ENCODE measurements at regions not wholly inside any gene's neighbourhood (a gene's known extent, or its start where the extent isn't known, plus 50 kb on each side); places are given as distances from the start of the nearest gene placed in this dataset.

DNA sequence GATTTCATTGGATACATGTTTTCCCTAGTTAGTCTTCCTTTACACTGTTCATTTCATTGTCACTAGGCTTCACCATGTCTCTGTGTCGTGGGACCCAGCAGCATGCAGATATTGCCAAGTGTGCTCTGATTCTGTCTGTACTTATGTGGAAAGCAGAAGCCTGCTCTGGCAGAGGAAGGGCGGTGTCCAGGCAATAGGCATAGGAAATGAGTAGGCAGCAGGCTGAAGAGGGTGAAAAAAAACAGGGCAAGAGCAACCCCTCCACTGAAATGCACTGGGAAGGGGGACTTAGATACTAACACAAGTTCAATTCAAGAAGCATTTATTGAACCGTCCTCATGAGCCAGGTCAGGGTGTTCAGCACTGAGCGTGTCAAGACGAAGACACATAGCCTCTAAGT, 85.2 kb upstream of the VAV3 start:
- DNase-seq, result no peak

DNA sequence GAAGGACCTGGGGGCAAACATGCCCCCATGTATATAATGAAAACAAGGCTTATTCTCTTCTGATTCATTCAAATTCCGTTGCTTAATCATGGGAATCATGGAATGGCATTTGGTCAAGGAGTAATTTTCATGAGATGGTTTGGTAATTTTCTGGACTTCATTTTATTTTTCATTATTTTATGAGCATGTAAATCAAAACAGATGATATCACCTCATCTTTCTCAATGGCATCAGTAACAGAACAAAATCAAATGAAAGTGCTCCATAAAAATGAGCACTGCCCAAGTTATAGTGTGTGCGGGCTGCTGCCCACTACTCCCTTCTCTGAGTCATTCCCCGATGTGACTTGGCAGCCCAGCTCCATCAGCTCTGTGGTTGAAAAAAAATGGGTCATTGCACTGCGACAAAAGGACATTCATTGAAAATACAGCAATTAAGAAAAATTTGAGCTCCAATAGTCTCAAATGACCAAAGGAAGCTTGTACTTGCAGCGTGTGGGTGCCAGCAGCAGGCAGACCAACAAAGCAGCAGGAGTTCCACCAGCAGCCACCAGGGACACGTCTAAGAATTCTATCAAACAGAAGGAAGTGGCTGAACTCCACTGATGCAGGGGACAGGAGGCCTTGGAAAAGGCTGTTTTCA, 84.3 kb upstream of the VAV3 start:
- DNase-seq, result no peak

DNA sequence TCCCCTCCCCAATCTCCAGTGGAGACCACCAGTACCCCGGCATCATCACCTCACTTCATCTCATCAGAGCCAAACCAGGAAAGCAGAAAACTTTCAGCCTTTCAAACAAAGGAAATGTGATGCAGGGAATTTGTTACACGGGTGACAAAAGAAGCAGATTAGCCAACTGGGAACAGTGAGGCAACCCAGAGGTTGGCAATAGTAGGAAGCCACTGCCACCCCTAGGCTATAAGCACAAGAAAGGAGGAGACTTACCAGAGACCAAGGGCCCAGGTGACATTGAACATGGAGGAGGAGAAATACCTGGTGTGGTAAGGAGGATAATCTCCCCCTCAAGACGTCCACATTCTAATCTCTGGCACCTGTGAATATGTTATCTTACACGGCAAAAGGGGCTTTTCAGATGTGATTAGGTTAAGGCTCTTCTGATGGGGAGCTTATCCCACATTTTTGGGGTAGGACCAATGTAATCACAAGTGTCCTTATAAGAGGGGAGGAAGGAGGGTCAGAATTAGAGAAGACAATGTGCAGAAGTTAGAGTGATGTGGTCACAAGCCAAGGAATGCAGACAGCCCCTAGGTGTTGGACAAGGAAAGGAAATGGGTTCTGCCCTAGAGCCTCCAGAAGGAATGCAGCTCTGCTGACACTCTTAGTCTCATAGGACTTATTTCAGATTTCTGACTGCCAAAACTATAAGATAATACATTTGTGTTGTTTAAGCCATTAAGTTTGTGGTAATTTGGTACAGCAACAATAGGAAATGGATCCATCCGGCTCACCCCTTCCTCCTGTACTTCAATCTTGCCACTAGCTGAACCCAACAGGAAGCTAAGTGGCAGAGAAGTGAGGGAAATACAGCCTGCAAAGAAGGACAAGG, 83.6 kb upstream of the VAV3 start:
- DNase-seq, result no peak

DNA sequence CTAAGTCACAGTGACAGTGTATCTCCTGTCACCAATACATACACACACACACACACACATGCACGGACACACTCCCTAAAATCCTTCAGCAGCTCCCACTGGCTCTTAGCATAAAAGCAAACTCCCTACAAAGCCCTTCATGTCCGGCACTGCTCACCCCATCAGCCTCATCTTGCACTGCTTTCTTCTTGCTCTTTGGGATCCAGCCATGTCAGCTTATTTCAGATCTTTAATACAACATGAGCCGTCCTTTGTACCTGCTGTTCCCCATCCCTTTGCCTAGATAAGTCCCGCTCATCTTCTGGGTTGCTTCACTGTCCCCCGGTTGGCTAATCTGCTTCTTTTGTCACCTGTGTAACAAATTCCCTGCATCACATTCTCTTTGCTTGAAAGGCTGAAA, 82.1 kb upstream of the VAV3 start:
- no peak for DNase-seq

DNA sequence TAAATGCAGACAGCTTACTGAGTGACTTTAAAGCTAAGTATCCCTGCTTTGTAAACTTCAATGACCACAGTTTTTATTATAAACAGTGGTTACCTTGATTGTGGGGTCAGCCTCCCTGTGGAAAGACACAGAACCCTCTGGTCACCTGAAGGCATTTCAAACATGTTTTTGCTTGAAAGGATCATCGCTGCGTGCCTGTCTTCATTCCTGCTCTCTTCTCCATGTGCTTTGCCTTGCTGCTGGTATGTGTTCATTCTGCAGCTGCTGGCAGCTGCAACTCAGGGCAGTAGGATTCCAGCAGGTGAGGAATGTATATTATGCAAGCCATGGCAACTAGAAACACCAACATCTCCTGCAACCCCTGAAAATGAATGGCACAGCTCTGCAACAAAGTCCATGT, 81.0 kb upstream of the VAV3 start:
- no peak for DNase-seq

DNA sequence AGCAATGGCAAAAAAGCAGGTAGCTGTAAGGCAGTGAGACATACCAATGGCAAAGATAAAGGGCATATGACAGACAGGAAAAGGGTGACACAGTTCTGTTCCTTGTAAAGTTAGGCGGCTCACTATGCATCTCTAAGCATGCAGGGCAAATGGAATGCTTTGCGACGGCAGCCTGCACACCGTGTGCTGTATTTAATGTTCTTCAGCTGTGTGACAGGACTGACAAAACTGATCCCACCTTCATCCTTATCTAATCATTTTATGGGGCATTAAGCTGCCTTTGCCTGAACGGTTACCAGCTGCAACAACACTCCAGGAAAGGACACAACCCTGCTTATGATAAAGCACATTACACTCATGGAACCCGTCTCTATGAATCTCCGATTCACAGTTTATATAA, 80.5 kb upstream of the VAV3 start:
- no peak for DNase-seq

DNA sequence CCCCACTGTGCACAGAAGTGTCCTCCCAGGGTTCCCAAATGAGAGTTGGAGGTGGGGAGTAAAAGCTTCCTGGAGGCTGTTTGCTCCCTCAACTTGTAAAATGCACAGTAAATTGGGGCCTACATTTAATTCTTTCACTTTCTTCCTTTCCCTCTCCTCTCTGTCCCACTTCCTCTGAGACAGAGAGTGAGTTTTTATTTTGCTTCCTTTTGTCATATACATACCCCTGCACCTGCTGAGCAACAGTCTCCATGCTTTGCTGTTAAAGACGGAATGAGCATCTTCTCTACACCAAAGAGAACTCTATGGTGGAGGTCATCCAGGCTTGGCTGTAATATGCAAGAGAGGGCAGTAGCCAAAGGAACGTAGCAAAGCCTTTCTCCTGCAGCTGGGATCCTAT, 79.3 kb upstream of the VAV3 start:
- no peak for DNase-seq

DNA sequence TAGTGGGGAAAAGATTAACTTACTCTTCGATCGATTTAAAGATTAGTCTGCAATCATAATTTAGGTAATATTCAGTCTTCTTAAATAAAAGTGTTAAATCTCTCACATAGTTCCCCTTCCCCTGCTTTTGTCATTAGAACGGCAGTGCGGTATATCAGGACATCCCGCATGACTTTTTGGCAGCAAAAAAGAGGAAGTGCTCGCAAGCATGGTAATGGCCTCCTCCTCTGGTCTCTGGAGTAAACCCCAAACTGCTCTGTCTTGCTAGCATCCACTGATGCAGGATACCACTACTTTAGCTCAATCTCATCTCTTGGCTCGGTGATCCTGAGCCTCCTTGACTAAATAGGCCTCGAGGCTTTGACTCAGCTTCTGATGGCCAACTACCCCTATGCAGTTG, 78.7 kb upstream of the VAV3 start:
- no peak for DNase-seq

DNA sequence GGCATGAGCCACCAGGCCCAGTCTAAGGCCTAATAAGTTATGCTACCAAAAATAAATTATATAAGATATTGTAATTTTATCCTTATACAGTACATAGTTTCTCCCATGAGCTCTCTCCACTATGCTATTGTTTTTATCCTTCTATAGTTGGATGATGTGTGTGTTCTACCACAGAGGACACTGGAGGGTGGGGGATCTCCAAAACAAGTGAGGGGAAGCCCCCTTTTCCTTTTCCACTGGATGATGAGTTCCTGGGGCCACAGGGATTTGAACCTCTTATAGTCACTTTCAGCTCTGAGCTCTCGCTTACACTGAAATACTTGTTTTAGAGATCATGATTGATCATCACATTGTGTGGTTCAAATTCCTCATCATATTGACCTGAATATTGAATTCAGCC, 77.6 kb upstream of the VAV3 start:
- DNase-seq, result no peak

DNA sequence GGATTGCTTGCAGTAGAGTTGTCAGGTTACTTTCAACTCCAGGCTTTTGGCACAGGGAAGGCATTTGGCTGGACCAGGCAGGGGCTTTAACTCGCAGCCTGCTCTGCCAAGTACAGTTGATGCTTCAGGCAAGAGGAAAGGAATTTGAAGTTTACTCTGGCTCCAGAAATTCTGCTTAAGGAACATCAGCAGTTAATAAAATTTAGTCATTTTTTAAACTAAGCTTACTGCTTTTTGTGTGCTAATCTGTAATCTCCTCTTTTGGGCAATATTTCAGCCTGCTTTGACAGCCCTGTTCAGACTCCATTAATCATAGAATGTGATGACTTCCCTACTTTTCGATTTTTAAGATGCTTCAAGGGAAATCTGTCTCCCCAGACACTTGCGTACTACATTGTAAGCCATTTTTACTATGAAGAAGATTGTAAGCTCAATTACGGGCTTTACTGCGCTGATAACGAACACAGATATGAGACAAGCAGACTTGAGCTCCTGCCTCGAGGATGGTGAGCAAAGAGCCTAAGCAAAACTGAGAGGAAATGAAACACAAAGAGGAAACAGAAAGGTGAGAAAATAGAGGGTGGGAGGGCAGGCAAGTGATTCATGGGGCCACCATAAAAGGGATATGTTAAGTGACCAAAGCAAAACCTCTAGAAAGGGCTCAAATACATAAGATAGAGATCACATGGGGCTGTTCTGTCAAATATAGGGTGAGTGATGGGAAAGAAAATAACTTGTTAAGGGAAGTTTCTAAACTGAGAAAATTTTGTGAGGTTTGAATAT, 76.6 kb upstream of the VAV3 start:
- no peak for DNase-seq

DNA sequence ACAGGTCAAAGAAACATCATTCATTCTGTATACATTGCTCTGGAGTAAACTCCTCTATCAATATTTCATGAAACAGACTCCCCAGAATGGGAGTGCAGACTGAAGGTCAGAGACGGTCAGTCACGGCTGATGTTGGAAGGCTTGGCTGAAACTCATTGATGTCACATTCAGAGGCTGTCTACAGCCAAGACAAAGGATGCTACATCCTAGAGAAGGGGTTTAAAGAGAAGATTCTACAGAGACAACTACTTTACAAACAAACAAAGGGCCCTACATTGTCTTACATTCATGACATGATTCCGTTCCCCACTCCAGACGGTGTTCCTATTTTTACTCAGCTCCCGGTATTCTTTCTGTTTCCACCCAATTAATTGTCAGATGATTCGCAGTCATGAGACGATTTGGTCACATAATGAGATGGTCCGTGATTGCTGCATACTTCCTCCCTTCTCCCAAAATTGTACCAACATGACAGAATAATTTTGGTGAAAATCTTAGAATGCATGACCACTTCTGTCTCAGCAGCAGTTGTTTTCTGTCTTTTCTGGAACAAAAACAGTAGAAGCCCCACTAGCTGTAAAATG, 73.8 kb upstream of the VAV3 start:
- no peak for DNase-seq

DNA sequence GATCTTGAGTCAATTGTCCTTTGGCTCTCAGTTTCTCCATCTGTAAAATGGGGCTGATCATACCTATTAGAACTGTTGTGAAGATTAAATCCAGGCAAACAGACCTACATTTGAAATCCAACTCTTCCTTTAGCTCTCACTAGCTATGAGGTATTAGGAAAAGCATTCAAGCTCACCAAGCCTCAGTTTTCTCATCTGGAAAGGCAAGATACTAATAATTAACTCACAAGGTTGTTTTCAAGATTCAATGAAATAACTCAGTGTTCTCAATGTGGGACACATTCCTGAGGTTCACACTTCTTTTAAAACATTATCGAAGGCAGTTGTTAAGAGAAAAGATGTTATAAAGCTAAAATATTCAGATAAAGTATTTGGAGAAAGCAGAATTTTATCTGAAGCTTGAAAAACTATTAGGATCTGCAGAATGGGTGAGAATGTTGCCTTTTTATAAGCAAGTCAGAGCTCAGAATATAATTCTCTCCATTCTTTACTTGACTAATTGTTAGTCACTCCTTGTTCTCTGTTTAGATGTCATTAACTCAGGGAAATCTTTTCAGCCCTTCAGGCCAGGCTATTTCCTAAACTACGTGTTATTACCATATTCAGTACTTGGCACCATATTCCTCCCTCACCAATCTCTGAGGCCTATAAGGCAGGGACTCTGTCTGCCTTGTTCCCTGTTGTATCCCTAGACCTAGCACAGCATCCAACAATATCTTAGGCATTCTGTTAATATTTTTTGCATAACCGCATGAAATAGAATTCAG, 72.0 kb upstream of the VAV3 start:
- DNase-seq, result no peak

DNA sequence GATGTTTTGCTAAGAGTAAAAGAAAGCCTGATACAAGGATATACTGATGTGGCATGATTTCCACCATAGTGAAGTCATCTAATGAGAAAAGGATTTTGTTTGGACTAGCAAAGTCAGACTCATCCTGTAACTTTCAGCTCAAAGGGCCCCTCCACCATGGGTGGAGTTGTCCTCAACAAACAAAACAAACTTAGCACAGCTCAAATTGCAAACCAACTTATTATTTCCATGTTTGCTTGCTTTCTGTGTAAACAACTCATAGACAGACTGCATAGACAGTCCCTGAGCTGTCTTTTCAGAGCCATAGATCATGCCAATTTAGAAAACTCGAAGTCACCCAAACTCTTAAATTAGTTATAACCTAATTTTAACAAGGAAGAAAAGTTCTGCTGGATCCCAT, 69.4 kb upstream of the VAV3 start:
- DNase-seq, result no peak

DNA sequence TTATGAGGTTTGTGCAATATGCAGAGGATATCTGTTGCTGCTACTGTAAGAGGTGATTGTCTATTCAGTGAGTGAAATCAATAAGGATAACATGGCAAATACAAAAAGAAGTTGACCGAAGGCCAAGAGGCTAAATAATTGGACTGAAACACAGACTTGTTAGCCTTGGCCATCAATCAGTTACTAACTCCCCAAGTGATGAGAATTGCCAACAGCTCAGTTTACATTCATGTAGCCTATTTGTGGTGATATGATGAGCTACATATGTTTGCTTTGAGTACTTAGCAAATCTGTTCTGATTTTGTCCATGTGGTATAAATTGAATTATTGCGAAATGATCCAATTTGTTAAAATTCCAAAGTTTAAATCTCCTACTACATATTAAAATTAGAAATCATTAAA, 68.6 kb upstream of the VAV3 start:
- no peak for DNase-seq

DNA sequence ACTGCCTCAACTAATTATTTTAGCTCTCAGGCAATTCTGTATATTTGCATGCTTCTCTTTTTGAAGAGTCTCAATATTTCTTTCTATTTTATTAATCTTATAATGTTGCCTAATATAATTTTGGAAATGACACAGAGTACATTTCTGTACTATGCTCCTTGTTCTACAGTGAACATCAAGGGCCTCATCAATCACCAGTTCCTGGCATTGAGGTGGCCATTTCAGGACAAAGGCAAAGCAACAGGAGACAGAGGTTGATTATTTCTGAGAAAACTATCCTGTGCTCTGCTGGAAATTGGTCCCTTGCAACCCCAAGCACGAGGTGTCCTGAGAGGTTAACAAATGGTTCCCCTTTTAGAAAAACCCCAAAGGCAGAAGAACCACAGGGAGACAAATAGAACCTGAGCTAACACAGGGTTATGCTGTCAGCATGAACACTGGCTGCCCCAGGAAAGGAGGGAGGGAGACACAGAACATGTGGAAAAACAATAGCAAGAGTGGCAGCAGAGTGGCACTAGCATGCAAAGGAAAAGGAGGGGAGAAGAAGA, 63.9 kb upstream of the VAV3 start:
- no peak for DNase-seq

DNA sequence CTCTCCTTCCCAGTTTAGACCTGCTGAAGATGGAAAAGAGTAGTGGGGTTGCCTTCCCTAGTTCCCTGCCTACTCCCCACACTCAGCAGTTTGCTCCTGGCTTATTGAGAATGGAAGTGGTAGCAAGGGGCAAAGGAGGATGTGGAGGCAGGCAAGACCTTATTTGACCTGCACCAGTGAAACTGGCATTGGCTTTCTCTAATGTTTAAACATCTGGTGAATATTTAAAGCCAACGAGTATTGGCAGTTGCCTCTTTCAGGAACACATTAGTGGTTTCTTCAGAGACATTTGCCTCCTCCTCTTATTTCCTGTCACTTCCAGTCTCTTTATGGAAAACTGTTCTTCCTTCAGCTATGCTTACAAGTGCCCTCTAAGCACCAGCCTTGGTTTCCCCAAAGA, 62.4 kb upstream of the VAV3 start:
- no peak for DNase-seq

DNA sequence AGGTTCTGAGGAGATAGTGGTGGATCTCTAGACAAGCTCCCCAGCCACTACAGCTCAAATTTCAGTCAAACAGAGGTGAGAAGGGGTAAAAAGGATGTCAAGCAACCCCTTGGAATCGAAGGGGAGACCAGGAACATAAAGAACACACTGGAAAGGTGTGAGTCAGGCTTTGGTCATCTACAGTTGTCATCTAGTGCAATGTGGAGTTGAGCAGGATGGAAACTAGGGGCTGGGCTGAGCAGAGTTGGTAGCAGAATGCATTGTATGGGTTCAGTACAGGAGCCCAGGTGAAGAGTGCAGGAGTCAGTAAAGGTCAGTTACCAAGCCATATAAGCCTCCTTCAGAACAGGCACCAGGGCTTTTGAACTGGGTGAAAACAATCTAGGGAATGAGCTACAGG, 52.7 kb upstream of the VAV3 start:
- DNase-seq, result no peak

DNA sequence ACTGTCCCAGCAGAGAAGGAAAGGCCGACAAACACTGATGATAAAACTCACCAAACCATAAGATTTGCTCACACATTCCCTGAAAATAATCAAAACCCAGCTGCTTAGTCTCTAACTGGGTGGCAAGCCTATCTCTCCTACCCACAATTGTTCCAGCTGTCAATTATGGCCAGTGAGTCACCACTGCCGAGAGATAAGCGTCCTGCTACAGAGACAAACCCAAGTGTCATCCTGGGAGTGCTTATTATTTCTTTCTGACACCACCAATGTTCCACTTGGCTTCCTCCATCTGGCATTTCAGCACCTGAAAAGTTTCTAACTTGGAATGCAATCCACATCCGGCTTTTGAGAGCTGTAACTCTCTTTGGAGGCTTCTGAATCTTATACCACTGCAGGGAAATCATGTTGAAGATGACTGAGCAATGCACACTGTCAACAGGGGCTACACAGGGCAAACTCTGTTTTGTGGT, 51.5 kb upstream of the VAV3 start:
- no peak for DNase-seq

Data from NCI-H1417 treated with DMSO at 0.1 percent for 48 hours (cell line).